ENCODE measurements at regions not wholly inside any gene's neighbourhood (a gene's known extent, or its start where the extent isn't known, plus 50 kb on each side); places are given as distances from the start of the nearest gene placed in this dataset.

GRCh38 chr2:156909983-156910382, 347.5 kb upstream of the GALNT5 start:
- TF ChIP-seq CTCF (IDR thresholded peaks at IDR 0.05; ENCODE audit: low read length) (no peak), EZH2 (IDR thresholded peaks at IDR 0.05; ENCODE audit: borderline replicate concordance, low read length) (no peak)

Measured in OCI-LY1 (cell line).